KMS-11 (cell line): ENCODE measurements at regions not wholly inside any gene's neighbourhood (a gene's known extent, or its start where the extent isn't known, plus 50 kb on each side); places are given as distances from the start of the nearest gene placed in this dataset.

Experiments
- H2AFZ ChIP-seq: fragments of 200-600 bp; sonication (generic); 2 replicates; pipeline ENCODE4 v1.6.1; 2016; ENCODE audit warnings: antibody characterized with exemption, mixed run types, low read depth
- H3K27ac ChIP-seq: fragments of 200-600 bp; sonication (generic); 2 replicates; pipeline ENCODE4 v1.6.1; 2016; ENCODE audit warnings: mild to moderate bottlenecking, mixed run types
- H3K27me3 ChIP-seq: fragments of 200-600 bp; sonication (generic); 2 replicates; pipeline ENCODE4 v1.6.1; 2017; ENCODE audit warnings: mild to moderate bottlenecking, low read depth, mixed run types, moderate library complexity; ENCODE audit not compliant: insufficient read depth
- H3K36me3 ChIP-seq: fragments of 200-600 bp; sonication (generic); 2 replicates; pipeline ENCODE4 v1.6.1; 2017; ENCODE audit warnings: mild to moderate bottlenecking, mixed run types; ENCODE audit not compliant: insufficient read depth
- H3K4me1 ChIP-seq: fragments of 200-600 bp; sonication (generic); 2 replicates; pipeline ENCODE4 v1.6.1; 2016; ENCODE audit warnings: mild to moderate bottlenecking, low read depth, mixed run types; ENCODE audit not compliant: poor library complexity, severe bottlenecking
- H3K4me2 ChIP-seq: fragments of 200-600 bp; sonication (generic); 2 replicates; pipeline ENCODE4 v1.7.0; 2016; ENCODE audit warnings: mild to moderate bottlenecking, mixed run types
- H3K4me3 ChIP-seq: fragments of 200-600 bp; sonication (generic); IDR thresholded peaks from 2 replicates; pipeline ENCODE4 v1.6.1; 2017; ENCODE audit warnings: low read depth, low read length, mixed read lengths; ENCODE audit not compliant: insufficient read depth
- H3K79me2 ChIP-seq: fragments of 200-600 bp; sonication (generic); 2 replicates; pipeline ENCODE4 v1.6.1; 2016; ENCODE audit warnings: low read depth, mixed run types; ENCODE audit not compliant: insufficient read depth
- H3K9ac ChIP-seq: fragments of 200-600 bp; sonication (generic); 2 replicates; pipeline ENCODE4 v1.6.1; 2016; ENCODE audit warnings: mild to moderate bottlenecking, mixed run types
- H4K20me1 ChIP-seq: fragments of 200-600 bp; sonication (generic); 2 replicates; pipeline ENCODE4 v1.6.1; 2016; ENCODE audit warnings: mild to moderate bottlenecking, mixed run types; ENCODE audit not compliant: insufficient read depth
- TF ChIP-seq, protein P1 (sequence below): fragments of 200-600 bp; sonication (generic); conservative IDR thresholded peaks from 2 replicates; pipeline ENCODE4 v1.6.1; 2017; ENCODE audit warnings: low read depth, mild to moderate bottlenecking, antibody characterized with exemption, low read length, moderate library complexity, mixed read lengths

DNA sequence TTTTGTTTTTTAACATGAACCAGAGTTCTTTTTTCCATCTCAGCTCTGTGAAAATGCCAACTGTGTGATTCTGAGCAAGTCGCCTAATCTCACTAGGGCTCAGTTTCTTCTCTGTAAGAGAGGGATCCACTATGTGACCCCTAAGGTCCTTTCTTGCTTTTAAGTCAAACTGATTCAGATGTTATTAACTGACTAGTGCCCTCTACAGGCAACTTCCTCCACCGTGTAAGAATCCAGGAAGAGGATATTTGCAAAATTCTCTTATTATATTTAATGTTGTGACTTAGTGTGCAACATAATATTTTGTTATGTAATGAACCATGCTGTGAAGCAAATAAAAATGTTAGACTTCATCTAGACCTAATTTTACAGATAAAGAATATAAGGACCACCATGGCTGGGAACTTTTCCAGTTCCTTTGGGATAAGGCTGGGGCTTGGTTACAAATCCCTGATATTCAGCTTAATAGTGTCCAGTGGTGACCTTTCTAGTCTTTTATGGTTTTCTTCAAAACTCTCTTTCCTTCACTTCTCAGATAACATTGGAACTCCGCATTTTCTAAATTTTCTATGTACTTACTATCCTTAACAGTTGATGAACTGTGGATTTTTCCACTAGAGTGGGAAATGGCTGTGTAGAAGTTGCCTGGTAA, 244.7 kb downstream of the PIK3R1 start:
- Histone ChIP-seq H3K27ac (no peak overlapping the region), H3K4me3 (no peak overlapping the region), H3K79me2 (no peaks in the 10 kb centered on the region), H4K20me1 (no peaks in the 10 kb centered on the region), H3K9ac (no peak overlapping the region), H2AFZ (no peak overlapping the region), H3K4me2 (no peak overlapping the region), H3K27me3 (no peaks in the 10 kb centered on the region), H3K36me3 (no peaks in the 10 kb centered on the region), H3K4me1 (peaks cover 8% of the 10 kb centered on the region)
- TF ChIP-seq, protein P1, sequence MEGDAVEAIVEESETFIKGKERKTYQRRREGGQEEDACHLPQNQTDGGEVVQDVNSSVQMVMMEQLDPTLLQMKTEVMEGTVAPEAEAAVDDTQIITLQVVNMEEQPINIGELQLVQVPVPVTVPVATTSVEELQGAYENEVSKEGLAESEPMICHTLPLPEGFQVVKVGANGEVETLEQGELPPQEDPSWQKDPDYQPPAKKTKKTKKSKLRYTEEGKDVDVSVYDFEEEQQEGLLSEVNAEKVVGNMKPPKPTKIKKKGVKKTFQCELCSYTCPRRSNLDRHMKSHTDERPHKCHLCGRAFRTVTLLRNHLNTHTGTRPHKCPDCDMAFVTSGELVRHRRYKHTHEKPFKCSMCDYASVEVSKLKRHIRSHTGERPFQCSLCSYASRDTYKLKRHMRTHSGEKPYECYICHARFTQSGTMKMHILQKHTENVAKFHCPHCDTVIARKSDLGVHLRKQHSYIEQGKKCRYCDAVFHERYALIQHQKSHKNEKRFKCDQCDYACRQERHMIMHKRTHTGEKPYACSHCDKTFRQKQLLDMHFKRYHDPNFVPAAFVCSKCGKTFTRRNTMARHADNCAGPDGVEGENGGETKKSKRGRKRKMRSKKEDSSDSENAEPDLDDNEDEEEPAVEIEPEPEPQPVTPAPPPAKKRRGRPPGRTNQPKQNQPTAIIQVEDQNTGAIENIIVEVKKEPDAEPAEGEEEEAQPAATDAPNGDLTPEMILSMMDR = peak; percentile 73

DNA sequence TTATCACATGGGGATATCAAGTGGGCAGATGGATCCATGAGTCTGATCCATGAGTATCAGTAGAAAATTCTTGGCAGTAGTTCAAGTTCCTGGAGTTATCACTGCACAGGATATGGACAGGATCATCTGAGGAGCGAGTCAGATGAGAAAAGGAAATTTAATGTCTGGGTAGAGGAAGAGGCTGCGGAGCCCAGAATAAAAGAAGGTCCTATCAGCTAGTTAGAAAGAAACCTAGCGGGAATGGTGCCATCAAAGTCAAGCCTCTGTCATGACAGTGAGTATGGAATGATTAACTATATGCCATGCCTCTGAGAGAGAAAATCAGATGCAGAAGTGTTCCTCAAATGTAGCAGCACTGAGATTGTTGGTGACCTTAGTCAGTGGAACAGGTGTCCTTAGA, 248.1 kb downstream of the PIK3R1 start:
- Histone ChIP-seq H3K9ac (no peak overlapping the region), H3K4me3 (no peak overlapping the region), H3K4me1 (peaks cover 15% of the 10 kb centered on the region), H3K27ac (no peak overlapping the region), H3K36me3 (no peaks in the 10 kb centered on the region), H3K79me2 (no peaks in the 10 kb centered on the region), H3K4me2 (no peak overlapping the region), H3K27me3 (no peaks in the 10 kb centered on the region), H4K20me1 (no peaks in the 10 kb centered on the region), H2AFZ (no peak overlapping the region)
- TF ChIP-seq, protein P1 = no peak

DNA sequence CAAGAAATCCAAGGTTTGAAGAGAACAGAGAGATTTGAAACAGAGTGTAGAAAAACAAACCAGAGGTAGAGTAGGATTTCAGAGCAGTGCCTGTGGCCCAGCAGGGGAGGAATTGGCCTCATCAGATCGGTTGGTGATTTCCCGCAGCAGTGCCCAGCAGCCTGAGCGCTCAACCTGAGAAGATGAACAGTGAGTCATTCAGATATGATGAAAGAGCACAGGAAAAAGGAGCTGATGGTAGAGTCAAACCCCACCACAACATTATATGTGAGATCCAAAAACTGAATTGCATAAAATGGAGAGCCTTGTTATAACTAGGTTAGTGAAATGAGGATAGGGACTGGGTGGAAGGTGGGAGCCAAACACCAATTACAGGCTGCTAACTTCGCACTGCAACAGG, 248.9 kb downstream of the PIK3R1 start:
- Histone ChIP-seq H3K79me2 (no peaks in the 10 kb centered on the region), H3K27me3 (no peaks in the 10 kb centered on the region), H3K27ac (no peak overlapping the region), H2AFZ (no peak overlapping the region), H4K20me1 (no peaks in the 10 kb centered on the region), H3K4me1 (peaks cover 15% of the 10 kb centered on the region), H3K4me2 (peak overlapping the region; percentile 31; the same call in 1 of the 2 replicates), H3K4me3 (no peak overlapping the region), H3K36me3 (no peaks in the 10 kb centered on the region), H3K9ac (no peak overlapping the region)
- TF ChIP-seq, protein P1 = no peak

DNA sequence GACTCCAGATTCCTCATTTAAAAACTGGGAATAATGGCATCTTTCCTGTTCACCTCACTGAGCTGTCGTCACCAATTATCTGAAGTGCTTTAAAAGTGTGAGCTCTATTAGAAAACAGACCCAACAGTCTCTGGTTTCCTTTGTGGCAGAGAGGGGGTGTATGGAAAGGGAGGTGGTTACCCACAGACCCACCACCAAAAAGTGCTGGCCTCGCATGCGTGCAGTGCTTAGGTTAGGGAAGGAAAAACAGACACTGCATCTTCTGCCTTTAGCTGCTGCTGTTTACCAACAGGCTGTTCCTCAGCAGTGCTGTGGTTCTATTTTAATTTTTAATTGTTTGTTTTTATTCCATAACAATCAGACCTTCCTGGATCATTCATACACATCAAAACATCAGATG, 249.6 kb downstream of the PIK3R1 start:
- TF ChIP-seq, protein P1 = no peak
- peak overlapping the region; percentile 31; the same call in 1 of the 2 replicates for H3K4me2 ChIP-seq
- no peaks in the 10 kb centered on the region for H3K27me3 ChIP-seq
- H2AFZ ChIP-seq = no peak overlapping the region
- H3K27ac ChIP-seq = no peak overlapping the region
- H3K36me3 ChIP-seq = no peaks in the 10 kb centered on the region
- H3K9ac ChIP-seq = no peak overlapping the region
- H3K4me1 ChIP-seq = peaks cover 15% of the 10 kb centered on the region
- no peak overlapping the region for H3K4me3 ChIP-seq
- no peaks in the 10 kb centered on the region for H4K20me1 ChIP-seq
- H3K79me2 ChIP-seq = no peaks in the 10 kb centered on the region
